Gastrocnemius medialis (tissue), 4 donors: ENCODE measurements at regions not wholly inside any gene's neighbourhood (a gene's known extent, or its start where the extent isn't known, plus 50 kb on each side); places are given as distances from the start of the nearest gene placed in this dataset.

Experiments used
- ATAC-seq, 2 donors: fragments of 150-250 bp; one replicate each; pipeline ENCODE4 v1.9.1; 2016
- DNase-seq, 2 donors: peaks; one replicate each; pipeline ENCODE4 v3.0.0-alpha.2; 2019
- H3K27ac ChIP-seq, 4 donors: fragments of 200-600 bp; sonication (generic); 1 replicate in 1 of 4; 2 replicates in 3 of 4; pipeline ENCODE4 v1.5.1; 2016 to 2018; ENCODE audit warnings: mild to moderate bottlenecking in 2 of 4, moderate library complexity in 1 of 4
- H3K27me3 ChIP-seq, 3 donors: fragments of 200-600 bp; sonication (generic) in 2 of 3; 1 replicate in 1 of 3; 2 replicates in 2 of 3; pipeline versions ENCODE4 v1.5.1 to v1.6.0; 2016 to 2019; ENCODE audit warnings: mild to moderate bottlenecking in 1 of 3, moderate library complexity in 1 of 3
- H3K36me3 ChIP-seq, 2 donors: fragments of 200-600 bp; sonication (generic) in 1 of 2; one replicate each; pipeline ENCODE4 v1.5.1; 2017 to 2018
- H3K4me1 ChIP-seq, 2 donors: fragments of 200-600 bp; sonication (generic) in 1 of 2; one replicate each; pipeline ENCODE4 v1.5.1; 2016 to 2017; ENCODE audit warnings: mild to moderate bottlenecking in 2 of 2
- H3K4me3 ChIP-seq, 4 donors: fragments of 200-600 bp; sonication (generic) in 3 of 4; 1 replicate in 1 of 4; 2 replicates in 3 of 4; pipeline ENCODE4 v1.5.1; 2016 to 2019; ENCODE audit warnings: mild to moderate bottlenecking in 2 of 4
- H3K9me3 ChIP-seq, 3 donors: fragments of 200-600 bp; sonication (generic) in 2 of 3; 1 replicate in 1 of 3; 2 replicates in 2 of 3; pipeline ENCODE4 v1.5.1; 2016 to 2019
- POLR2A ChIP-seq, 2 donors: fragments of 450-650 bp; IDR thresholded peaks; one replicate each; pipeline ENCODE4 v1.6.1; 2017; ENCODE audit warnings: antibody characterized with exemption in 2 of 2, mild to moderate bottlenecking in 2 of 2, moderate library complexity in 2 of 2
- in situ Hi-C, 4 donors: fragments of 200-750 bp; cut with MboI; loops; one replicate each; pipeline versions ENCODE4 v1.15.0 to v1.8.0; 2017; ENCODE audit warnings: low sequenced_read_pairs in 4 of 4
- intact Hi-C: fragments of 100-400 bp; cut with DNase I; formaldehyde crosslinking; loops from one replicate; pipeline ENCODE4 v1.15.1; 2023; ENCODE audit warnings: low total_unique reads
- TF ChIP-seq, protein P1 (sequence below), 5 experiments: fragments of 450-650 bp in 3 of 5; fragments of 200-600 bp in 2 of 5; sonication (generic) in 2 of 5; IDR thresholded peaks in 4 of 5; conservative IDR thresholded peaks in 1 of 5; 1 replicate in 4 of 5; 2 replicates in 1 of 5; pipeline ENCODE4 v1.5.1; 2016 to 2019; ENCODE audit warnings: antibody characterized with exemption in 5 of 5, mild to moderate bottlenecking in 3 of 5, moderate library complexity in 3 of 5

GRCh38 chr11:105466582-105467228 lies 143.2 kb upstream of the GRIA4 start:
- Histone ChIP-seq H3K4me3 (no peak overlapping the region), H3K4me1 (no peaks in the 10 kb centered on the region), H3K9me3 (no peaks in the 10 kb centered on the region), H3K27me3 (no peaks in the 10 kb centered on the region), H3K36me3 (no peaks in the 10 kb centered on the region), H3K27ac (no peak overlapping the region)
- in situ Hi-C loops, result no loop called here
- no peak for DNase-seq
- TF ChIP-seq POLR2A (IDR thresholded peaks at IDR 0.05), result no peak
- TF ChIP-seq, protein P1, sequence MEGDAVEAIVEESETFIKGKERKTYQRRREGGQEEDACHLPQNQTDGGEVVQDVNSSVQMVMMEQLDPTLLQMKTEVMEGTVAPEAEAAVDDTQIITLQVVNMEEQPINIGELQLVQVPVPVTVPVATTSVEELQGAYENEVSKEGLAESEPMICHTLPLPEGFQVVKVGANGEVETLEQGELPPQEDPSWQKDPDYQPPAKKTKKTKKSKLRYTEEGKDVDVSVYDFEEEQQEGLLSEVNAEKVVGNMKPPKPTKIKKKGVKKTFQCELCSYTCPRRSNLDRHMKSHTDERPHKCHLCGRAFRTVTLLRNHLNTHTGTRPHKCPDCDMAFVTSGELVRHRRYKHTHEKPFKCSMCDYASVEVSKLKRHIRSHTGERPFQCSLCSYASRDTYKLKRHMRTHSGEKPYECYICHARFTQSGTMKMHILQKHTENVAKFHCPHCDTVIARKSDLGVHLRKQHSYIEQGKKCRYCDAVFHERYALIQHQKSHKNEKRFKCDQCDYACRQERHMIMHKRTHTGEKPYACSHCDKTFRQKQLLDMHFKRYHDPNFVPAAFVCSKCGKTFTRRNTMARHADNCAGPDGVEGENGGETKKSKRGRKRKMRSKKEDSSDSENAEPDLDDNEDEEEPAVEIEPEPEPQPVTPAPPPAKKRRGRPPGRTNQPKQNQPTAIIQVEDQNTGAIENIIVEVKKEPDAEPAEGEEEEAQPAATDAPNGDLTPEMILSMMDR (IDR thresholded peaks at IDR 0.05 in 4 of 5, conservative IDR thresholded peaks at IDR 0.05 in 1 of 5), result no peak
- intact Hi-C loops, result no loop called here
- no peak for ATAC-seq

GRCh38 chr11:105458071-105458470 lies 151.8 kb upstream of the GRIA4 start:
- intact Hi-C loops, result no loop called here
- no peak for ATAC-seq
- TF ChIP-seq, protein P1 (IDR thresholded peaks at IDR 0.05 in 4 of 5, conservative IDR thresholded peaks at IDR 0.05 in 1 of 5), result no peak
- TF ChIP-seq POLR2A (IDR thresholded peaks at IDR 0.05), result no peak
- Histone ChIP-seq H3K27me3 (no peaks in the 10 kb centered on the region), H3K4me1 (no peaks in the 10 kb centered on the region), H3K4me3 (no peak overlapping the region), H3K9me3 (no peaks in the 10 kb centered on the region), H3K36me3 (no peaks in the 10 kb centered on the region), H3K27ac (no peak overlapping the region)
- in situ Hi-C loops, result no loop called here
- no peak for DNase-seq

DNA sequence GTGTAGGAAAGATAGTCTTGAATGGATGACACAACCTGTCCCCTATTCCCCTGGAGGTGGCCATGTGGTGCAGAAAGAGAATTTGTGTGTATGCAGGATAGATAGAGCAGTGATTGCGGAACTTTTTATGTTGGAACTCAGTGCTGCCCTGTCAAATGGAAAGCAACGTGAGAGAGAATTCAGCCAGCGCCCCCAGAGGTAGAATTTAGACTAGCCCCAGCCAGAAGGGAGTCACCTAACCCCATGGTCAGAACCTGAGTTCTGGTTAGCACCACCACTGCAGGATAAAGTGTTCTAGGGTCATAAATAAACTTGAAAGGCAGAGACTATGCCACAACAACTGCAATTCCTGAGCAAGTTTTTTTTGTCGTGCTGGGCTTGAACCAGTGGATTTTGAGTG lies 152.9 kb upstream of the GRIA4 start:
- Histone ChIP-seq H3K27ac (no peak overlapping the region), H3K36me3 (no peaks in the 10 kb centered on the region), H3K27me3 (no peaks in the 10 kb centered on the region), H3K9me3 (no peaks in the 10 kb centered on the region), H3K4me3 (no peak overlapping the region), H3K4me1 (no peaks in the 10 kb centered on the region)
- ATAC-seq, result no peak
- in situ Hi-C loops, result no loop called here
- DNase-seq, result no peak
- no peak for TF ChIP-seq POLR2A (IDR thresholded peaks at IDR 0.05)
- TF ChIP-seq, protein P1 (IDR thresholded peaks at IDR 0.05 in 4 of 5, conservative IDR thresholded peaks at IDR 0.05 in 1 of 5), result no peak
- intact Hi-C loops, result no loop called here

DNA sequence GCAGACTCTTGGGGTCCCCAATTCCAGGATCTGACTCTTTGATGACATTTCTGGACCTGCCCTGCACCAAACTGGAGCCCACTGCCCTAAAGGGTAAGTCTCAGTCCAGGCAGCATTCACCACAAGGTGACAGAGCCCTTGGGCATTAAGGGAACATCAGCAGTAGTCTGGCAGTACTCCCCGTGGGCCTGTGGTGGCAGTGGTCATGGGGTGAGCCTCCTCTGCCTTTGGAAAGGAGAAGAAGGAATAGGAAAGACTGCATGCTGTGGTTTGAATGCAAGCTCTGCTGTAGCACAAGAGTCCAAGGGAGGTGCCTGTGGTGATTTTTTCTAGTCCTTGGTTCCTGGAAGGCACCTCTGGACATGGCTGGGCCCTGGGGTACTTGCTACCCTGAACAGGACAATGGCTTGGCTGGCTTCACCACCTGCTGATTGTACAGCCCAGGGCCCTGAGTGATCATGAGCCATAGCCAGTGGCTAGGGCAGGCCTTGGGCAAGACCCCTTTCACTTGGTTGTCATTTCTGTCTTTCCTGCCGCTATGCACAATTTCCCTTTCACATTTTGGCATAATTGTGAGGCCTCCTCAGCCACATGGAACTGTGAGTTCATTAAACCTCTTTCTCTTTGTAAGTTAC lies 160.7 kb upstream of the GRIA4 start:
- no peaks in the 10 kb centered on the region for H3K4me1 ChIP-seq
- H3K27me3 ChIP-seq, result no peaks in the 10 kb centered on the region
- DNase-seq (no peak), ATAC-seq (no peak)
- H3K27ac ChIP-seq, result no peak overlapping the region
- H3K36me3 ChIP-seq, result no peaks in the 10 kb centered on the region
- intact Hi-C loops (no loop called here), in situ Hi-C loops (no loop called here)
- TF ChIP-seq POLR2A (IDR thresholded peaks at IDR 0.05), result no peak
- TF ChIP-seq, protein P1 (IDR thresholded peaks at IDR 0.05 in 4 of 5, conservative IDR thresholded peaks at IDR 0.05 in 1 of 5), result no peak
- no peak overlapping the region for H3K4me3 ChIP-seq
- no peaks in the 10 kb centered on the region for H3K9me3 ChIP-seq
